HFFc6 (cell line): ENCODE measurements at regions not wholly inside any gene's neighbourhood (a gene's known extent, or its start where the extent isn't known, plus 50 kb on each side); places are given as distances from the start of the nearest gene placed in this dataset.

Experiments
- DNase-seq: peaks from one replicate; pipeline ENCODE4 v3.0.0-alpha.2; 2018
- H3K27ac Mint-ChIP-seq: 2 replicates; pipeline ENCODE4 v1.8.0; 2020; ENCODE audit warnings: mild to moderate bottlenecking, mixed read lengths
- H3K27me3 Mint-ChIP-seq: 2 replicates; pipeline ENCODE4 v1.8.0; 2021; ENCODE audit warnings: mild to moderate bottlenecking, moderate library complexity, mixed read lengths; ENCODE audit not compliant: insufficient read depth
- H3K36me3 Mint-ChIP-seq: 2 replicates; pipeline ENCODE4 v1.8.0; 2021; ENCODE audit warnings: low read depth, mixed read lengths
- H3K4me1 Mint-ChIP-seq: 2 replicates; pipeline ENCODE4 v1.8.0; 2020; ENCODE audit warnings: low read depth, mixed read lengths
- H3K4me3 Mint-ChIP-seq: 2 replicates; pipeline ENCODE4 v1.8.0; 2020; ENCODE audit warnings: mild to moderate bottlenecking, moderate library complexity, mixed read lengths
- H3K9me3 Mint-ChIP-seq: 2 replicates; pipeline ENCODE4 v1.8.0; 2020; ENCODE audit warnings: mild to moderate bottlenecking, mixed read lengths
- TF ChIP-seq, protein P1 (sequence below): fragments of 200-600 bp; sonication (generic); IDR thresholded peaks from 2 replicates; pipeline ENCODE4 v1.5.0; 2021; ENCODE audit warnings: antibody characterized with exemption, mild to moderate bottlenecking

DNA sequence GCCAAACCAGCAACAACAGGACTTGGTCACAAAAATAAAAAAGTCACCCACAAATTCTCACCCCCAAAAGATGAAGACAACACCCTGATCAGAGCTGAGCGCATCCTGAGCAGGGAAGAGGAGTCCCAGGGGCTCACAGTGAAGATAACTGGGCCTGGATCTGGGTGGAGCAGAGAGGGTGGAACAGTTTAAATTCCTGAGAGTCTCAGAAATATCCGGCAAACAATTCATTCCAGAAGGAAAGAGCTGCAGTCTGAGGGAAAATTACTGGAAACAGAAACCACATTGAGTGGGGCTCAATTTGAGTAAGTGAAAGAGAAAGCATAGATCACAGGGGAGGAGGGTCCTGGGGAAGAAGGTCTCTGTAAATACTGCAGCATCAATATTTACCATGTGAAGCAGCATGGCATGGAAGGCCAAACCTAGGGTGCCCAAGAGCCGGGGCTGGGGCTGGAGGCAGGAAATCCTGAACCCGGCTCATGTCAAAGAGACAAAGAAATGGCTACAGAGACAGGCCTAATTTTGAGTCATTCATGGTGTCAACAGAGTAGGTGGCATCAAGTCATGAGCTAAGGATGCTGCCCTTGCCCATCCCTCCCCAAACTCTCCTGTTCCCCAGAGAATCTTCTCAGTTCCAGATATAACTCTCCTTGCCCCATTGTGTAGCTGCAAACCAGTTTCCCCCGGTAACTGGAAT lies 61.4 kb upstream of the ZBTB7C start:
- Mint-ChIP-seq H3K27ac (peak overlapping the region; percentile 38), H3K9me3 (peaks cover 10% of the 10 kb centered on the region; the same call in 1 of the 2 replicates), H3K36me3 (peaks cover 11% of the 10 kb centered on the region), H3K27me3 (peaks cover 7% of the 10 kb centered on the region), H3K4me3 (peak overlapping the region; percentile 54; the same call in 1 of the 2 replicates), H3K4me1 (peaks cover 28% of the 10 kb centered on the region)
- DNase-seq, result no peak
- TF ChIP-seq, protein P1, sequence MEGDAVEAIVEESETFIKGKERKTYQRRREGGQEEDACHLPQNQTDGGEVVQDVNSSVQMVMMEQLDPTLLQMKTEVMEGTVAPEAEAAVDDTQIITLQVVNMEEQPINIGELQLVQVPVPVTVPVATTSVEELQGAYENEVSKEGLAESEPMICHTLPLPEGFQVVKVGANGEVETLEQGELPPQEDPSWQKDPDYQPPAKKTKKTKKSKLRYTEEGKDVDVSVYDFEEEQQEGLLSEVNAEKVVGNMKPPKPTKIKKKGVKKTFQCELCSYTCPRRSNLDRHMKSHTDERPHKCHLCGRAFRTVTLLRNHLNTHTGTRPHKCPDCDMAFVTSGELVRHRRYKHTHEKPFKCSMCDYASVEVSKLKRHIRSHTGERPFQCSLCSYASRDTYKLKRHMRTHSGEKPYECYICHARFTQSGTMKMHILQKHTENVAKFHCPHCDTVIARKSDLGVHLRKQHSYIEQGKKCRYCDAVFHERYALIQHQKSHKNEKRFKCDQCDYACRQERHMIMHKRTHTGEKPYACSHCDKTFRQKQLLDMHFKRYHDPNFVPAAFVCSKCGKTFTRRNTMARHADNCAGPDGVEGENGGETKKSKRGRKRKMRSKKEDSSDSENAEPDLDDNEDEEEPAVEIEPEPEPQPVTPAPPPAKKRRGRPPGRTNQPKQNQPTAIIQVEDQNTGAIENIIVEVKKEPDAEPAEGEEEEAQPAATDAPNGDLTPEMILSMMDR, result no peak

DNA sequence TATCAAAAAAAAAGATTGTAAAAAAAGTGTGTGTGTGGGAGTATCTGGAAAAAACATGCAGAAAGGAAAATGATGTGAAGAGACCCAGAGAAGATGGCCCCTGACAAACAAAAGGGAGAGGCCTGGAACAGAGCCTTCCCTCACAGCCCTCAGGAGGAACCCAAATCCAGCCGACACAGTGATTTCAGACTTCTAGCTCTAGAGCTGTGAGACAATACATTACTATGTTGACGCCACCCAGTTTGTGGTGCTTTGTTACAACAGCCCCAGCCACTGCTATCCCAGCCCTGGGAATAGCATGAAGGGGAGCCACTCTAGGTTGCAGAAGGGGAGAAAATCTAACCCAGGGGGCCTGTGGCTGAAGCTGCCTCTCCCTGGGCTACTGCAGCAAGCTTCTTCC lies 59.0 kb upstream of the ZBTB7C start:
- H3K27me3 Mint-ChIP-seq, result peaks cover 10% of the 10 kb centered on the region
- DNase-seq, result no peak

DNA sequence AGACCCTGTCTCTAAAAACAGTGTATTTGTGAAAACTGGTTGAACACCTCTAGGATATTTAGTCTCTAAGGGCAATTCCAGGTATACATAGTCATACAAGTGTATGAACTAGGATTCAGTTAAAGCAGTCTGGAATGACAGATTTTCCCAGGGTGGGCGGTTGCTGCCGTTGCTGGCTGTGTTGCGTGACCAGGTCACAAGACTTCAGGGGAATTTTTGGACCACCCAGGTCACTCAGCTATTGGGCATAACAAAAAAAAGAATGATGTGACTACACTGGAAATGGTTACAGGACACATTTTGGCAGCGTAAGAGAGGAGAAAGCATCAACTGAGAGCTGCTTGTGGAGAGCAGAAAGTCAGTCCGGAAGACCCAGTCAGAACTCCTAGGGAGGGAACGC lies 58.0 kb upstream of the ZBTB7C start:
- H3K4me1 Mint-ChIP-seq, result peaks cover 16% of the 10 kb centered on the region
- H3K9me3 Mint-ChIP-seq, result peaks cover 3% of the 10 kb centered on the region; the same call in 1 of the 2 replicates
- H3K36me3 Mint-ChIP-seq, result peaks cover 3% of the 10 kb centered on the region
- no peak overlapping the region for H3K4me3 Mint-ChIP-seq
- H3K27me3 Mint-ChIP-seq, result peaks cover 14% of the 10 kb centered on the region
- no peak overlapping the region for H3K27ac Mint-ChIP-seq
- no peak for DNase-seq
- TF ChIP-seq, protein P1, result no peak

More for the DNA sequence above, 59.0 kb upstream of the ZBTB7C start:
- peaks cover 10% of the 10 kb centered on the region; the same call in 1 of the 2 replicates for H3K9me3 Mint-ChIP-seq
- H3K27ac Mint-ChIP-seq, result no peak overlapping the region
- H3K4me1 Mint-ChIP-seq, result peaks cover 24% of the 10 kb centered on the region
- peaks cover 11% of the 10 kb centered on the region for H3K36me3 Mint-ChIP-seq
- no peak overlapping the region for H3K4me3 Mint-ChIP-seq
- TF ChIP-seq, protein P1, result no peak

DNA sequence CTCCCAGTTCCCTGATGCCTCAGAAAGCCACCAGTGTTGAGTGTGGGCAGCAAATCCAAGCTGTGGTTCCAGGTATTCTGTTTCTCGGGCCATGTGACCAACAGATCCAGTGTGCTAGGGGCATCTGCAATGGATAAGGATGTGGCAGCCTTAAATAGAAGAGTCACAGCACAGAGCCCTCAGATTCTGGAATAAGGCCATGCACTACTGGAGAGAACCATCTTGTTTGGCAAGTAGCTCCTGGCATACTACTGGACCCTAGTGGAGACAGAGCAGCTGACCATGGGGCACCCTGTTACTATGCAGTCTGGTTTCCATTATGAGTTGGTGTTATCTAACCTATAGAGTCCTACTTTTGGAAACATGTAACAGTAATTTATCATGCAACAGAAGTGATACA lies 53.3 kb upstream of the ZBTB7C start:
- Mint-ChIP-seq H3K4me3 (no peak overlapping the region), H3K4me1 (peaks cover 7% of the 10 kb centered on the region; the same call in 1 of the 2 replicates), H3K36me3 (no peaks in the 10 kb centered on the region), H3K27me3 (peaks cover 25% of the 10 kb centered on the region), H3K27ac (no peak overlapping the region), H3K9me3 (no peaks in the 10 kb centered on the region)
- no peak for DNase-seq
- TF ChIP-seq, protein P1, result no peak

DNA sequence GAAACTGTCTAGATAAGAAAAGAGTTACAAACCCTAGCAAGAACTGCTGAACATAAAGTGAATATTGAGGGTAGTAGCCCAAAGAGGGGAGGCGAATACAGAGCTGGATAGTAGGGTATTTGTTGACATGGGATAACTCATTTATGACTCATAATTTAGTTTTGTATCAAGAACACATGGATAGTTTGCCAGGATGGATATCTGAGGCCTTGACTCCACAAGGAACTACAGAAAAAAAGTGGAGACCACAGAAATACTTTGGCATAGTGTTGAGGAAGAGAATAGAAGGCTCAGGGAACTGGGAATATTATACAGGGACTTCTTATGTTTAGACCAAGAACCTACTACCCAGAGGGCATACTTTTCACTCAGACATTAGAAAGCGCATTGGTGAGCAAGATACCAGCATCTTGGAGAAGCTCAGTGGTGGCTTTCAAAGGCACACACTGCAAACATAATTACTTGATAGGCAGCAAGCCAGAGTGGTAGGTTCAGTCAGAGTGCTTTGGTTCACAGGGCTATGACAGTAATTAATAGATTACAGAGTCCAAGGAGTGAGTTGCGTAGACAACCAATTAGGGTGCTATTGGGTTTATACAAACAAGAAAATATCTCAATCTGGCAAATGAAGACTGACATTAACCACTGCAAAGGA lies 51.9 kb upstream of the ZBTB7C start:
- peaks cover 17% of the 10 kb centered on the region for H3K4me1 Mint-ChIP-seq
- no peaks in the 10 kb centered on the region for H3K9me3 Mint-ChIP-seq
- TF ChIP-seq, protein P1, result no peak
- no peak for DNase-seq
- H3K4me3 Mint-ChIP-seq, result no peak overlapping the region
- H3K27ac Mint-ChIP-seq, result no peak overlapping the region
- H3K36me3 Mint-ChIP-seq, result no peaks in the 10 kb centered on the region
- H3K27me3 Mint-ChIP-seq, result peaks cover 18% of the 10 kb centered on the region
